Coronary artery (tissue), 2 donors: ENCODE measurements at regions not wholly inside any gene's neighbourhood (a gene's known extent, or its start where the extent isn't known, plus 50 kb on each side); places are given as distances from the start of the nearest gene placed in this dataset.

Experiments used
- DNase-seq: peaks from one replicate; pipeline ENCODE4 v3.0.0-alpha.2; 2017; ENCODE audit warnings: low spot score
- H3K27ac ChIP-seq, 2 donors: fragments of 200-600 bp; sonication (generic); one replicate each; pipeline ENCODE4 v1.5.1; 2016 to 2019
- H3K4me3 ChIP-seq: fragments of 200-600 bp; sonication (generic); 2 replicates; pipeline ENCODE4 v1.5.1; 2016; ENCODE audit warnings: mild to moderate bottlenecking, moderate library complexity
- TF ChIP-seq, protein P1 (sequence below): fragments of 200-600 bp; sonication (generic); IDR thresholded peaks from one replicate; pipeline ENCODE4 v1.5.1; 2019; ENCODE audit warnings: antibody characterized with exemption

DNA sequence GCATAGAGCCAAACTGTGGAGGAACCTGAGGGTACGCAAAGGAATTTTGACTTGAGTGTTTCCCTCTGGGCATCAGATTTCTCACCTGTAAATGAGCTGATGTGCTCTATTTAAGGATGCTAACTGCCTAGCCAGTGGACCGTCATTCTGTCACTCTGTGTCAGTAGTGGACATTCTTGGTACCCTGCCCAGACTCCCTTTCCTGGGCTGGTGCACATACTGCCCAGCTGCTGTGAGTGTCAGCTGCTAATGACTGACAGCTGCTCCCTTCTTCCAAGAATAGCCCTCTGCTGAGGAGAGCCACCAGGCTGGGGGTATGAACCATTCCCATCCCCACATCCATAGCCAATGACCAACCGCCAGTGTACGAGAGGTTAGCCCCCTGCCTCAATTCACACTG lies 193.1 kb upstream of the DAB1 start:
- no peak for DNase-seq
- Histone ChIP-seq H3K4me3 (no peak overlapping the region), H3K27ac (no peak overlapping the region)
- TF ChIP-seq, protein P1, sequence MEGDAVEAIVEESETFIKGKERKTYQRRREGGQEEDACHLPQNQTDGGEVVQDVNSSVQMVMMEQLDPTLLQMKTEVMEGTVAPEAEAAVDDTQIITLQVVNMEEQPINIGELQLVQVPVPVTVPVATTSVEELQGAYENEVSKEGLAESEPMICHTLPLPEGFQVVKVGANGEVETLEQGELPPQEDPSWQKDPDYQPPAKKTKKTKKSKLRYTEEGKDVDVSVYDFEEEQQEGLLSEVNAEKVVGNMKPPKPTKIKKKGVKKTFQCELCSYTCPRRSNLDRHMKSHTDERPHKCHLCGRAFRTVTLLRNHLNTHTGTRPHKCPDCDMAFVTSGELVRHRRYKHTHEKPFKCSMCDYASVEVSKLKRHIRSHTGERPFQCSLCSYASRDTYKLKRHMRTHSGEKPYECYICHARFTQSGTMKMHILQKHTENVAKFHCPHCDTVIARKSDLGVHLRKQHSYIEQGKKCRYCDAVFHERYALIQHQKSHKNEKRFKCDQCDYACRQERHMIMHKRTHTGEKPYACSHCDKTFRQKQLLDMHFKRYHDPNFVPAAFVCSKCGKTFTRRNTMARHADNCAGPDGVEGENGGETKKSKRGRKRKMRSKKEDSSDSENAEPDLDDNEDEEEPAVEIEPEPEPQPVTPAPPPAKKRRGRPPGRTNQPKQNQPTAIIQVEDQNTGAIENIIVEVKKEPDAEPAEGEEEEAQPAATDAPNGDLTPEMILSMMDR: no peak

DNA sequence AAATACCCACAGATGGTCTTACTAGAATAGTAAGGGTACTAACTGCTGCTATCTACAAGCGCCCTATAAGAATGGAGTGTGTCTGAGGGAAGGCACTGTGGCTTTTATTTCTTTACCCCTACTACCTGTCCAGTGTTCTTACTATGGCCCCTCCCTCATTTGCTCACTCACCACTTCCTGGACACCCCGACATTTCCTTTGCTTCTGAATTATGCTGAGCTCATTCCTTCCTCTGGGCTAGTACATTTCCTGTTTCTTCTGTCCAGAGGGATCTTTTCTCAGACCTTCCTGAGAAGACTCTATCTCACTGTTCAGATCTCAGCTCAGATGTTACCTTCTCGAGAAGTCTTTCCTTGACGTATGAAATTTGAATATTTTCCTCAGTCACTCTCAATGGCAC lies 192.1 kb upstream of the DAB1 start:
- Histone ChIP-seq H3K27ac (no peak overlapping the region), H3K4me3 (no peak overlapping the region)
- no peak for DNase-seq
- TF ChIP-seq, protein P1: no peak

DNA sequence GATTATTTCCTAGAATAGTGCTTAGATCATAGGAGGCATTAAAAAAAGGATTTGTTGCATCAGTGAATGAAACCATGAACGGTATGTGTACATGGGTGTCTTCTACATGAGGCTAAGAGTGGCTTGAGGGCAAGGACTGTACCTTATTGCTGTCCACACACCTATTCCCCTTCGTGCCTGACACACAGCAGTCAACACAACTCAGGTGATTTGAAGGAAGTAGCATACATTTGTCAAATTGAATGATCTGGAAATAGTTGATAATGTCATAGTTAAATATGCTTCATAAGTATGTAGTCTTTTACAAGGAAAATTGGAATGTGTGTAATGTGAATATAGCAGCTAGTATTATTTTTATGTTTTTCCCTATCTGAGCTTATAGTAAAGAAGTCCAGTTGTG lies 189.0 kb upstream of the DAB1 start:
- Histone ChIP-seq H3K27ac (no peak overlapping the region), H3K4me3 (no peak overlapping the region)
- TF ChIP-seq, protein P1: no peak
- no peak for DNase-seq

DNA sequence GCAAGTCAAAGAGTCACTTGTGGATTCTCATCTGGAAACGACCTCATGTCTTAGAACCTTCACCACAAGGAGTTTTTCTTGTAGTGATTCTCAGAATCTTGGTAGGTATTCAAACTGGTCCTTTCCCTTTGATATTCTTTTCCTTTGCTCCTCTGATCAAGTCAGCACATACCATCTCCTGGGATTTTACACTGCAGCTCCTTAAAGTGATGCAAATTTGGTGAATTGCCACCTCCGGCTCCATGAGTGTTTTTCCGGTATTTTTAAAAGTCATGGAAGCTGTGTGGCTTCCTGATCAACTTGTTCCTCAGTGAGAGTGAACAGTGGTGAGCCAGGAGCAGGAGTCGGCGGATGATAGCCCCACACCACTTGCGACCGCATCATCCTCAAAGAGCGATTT lies 182.1 kb upstream of the DAB1 start:
- Histone ChIP-seq H3K27ac (no peak overlapping the region), H3K4me3 (no peak overlapping the region)
- TF ChIP-seq, protein P1: no peak
- no peak for DNase-seq

DNA sequence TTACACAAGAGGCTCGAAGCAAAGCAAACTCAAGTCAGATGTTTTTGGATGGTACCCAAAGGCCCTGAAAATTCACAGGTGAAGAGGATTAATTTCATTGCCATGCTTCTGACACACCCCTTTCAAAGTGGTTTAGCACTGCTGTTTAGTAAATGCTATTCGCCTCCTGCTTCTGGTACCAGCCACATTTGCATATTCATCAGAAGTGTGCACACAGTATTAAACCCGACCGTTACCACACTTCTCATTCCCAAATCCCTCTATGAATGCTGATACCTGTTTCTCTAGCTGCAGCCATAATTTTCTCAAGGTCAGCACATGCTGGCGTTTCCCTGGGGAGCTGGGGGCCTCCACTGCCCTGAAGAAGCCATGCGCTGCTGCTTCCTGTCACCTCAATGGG lies 179.8 kb upstream of the DAB1 start:
- no peak for DNase-seq
- Histone ChIP-seq H3K4me3 (no peak overlapping the region), H3K27ac (no peak overlapping the region)
- TF ChIP-seq, protein P1: no peak

DNA sequence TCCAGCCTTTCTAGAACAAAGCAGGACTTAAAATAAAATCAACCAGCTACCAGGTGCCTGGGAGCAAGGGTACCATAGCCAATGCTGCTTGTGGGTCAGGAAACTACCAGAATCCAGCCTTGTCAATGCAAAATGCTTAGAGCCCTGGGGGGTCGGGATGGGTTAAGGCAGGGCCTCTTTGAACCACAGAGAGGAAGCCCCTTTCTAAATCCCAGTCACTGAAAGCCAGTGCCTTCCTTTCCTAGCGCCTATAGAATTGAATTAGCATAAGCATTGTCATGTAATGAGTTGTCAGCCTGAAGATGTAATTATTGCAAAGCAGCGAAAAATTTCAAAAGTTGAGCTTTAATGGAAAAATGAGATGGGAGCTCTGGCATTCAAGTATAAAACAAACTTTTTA lies 176.6 kb upstream of the DAB1 start:
- Histone ChIP-seq H3K4me3 (no peak overlapping the region), H3K27ac (no peak overlapping the region)
- TF ChIP-seq, protein P1: no peak
- no peak for DNase-seq

DNA sequence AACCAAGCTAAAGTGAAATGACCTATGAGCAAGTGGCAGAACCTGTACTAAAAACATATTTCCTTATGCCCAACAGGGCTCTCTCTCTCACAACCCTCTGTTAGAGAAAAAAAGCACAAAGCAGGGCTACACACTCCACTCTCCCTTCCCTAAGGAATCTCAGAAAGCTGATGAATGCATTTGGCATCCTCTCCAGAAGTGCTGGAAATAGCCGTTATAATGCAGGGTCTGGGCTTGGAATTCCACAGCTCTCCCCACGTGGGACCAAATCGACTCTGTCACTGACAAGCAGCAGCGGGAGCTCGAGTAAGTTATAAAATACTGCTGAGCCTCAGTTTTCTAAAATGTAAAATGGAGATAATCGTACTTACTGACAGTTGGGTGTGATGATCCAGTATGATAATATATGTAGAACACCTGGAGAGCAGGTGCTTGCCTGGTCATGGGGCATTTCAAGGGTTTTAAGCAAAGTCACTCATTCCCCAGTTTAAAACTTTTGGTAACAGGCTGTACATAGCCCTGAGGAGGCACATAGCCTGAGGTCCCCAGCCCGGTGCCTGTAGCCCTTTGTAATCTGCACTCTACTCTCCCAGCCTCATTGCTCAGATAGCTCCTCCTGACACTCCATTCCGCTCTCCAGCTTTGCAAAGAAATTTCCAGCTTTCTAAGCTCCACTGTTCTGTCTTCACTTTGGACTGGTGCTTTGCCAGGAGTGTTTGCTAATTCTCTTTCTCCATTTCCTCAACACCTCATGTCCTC lies 175.6 kb upstream of the DAB1 start:
- Histone ChIP-seq H3K4me3 (no peak overlapping the region), H3K27ac (no peak overlapping the region)
- DNase-seq: no peak
- TF ChIP-seq, protein P1: no peak
